PC-9 (cell line): ENCODE measurements at regions not wholly inside any gene's neighbourhood (a gene's known extent, or its start where the extent isn't known, plus 50 kb on each side); places are given as distances from the start of the nearest gene placed in this dataset.

Experiments
- BruUV-seq: library from RNA; stranded (reverse); fragments of 400-500 nt; replicated peaks from 2 replicates; lab custom pipeline; 2021; lab: Mats Ljungman, UMichigan
- CTCF ChIA-PET: fragments of 300-600 bp; sonication (Branson Sonifier 250); formaldehyde crosslinking; loops from one replicate; lab custom pipeline; 2022; ENCODE audit warnings: antibody characterized with exemption; lab: Charles Lee
- POLR2A ChIA-PET: fragments of 300-600 bp; sonication (Branson Sonifier 250); formaldehyde crosslinking; loops from one replicate; lab custom pipeline; 2022; ENCODE audit warnings: antibody characterized with exemption; ENCODE audit not compliant: unreplicated experiment; lab: Charles Lee
- DNase-seq, 2 experiments: peaks; one replicate each; pipeline versions ENCODE4 v3.0.0 to v3.0.0-alpha.2; 2015 to 2022; ENCODE audit warnings: mixed read lengths in 1 of 2
- H2AFZ ChIP-seq: fragments of 200-600 bp; sonication (generic); 2 replicates; pipeline ENCODE4 v1.8.1; 2017; ENCODE audit warnings: antibody characterized with exemption
- H3F3A ChIP-seq: fragments of 200-600 bp; sonication (generic); 2 replicates; pipeline ENCODE4 v1.8.1; 2017; ENCODE audit warnings: antibody characterized with exemption, mild to moderate bottlenecking, low read depth; ENCODE audit not compliant: insufficient read depth
- H3K27ac ChIP-seq: fragments of 200-600 bp; sonication (generic); 2 replicates; pipeline ENCODE4 v1.6.1; 2016; ENCODE audit warnings: mixed run types
- H3K27me3 ChIP-seq: fragments of 200-600 bp; sonication (generic); 2 replicates; pipeline ENCODE4 v1.6.1; 2016; ENCODE audit warnings: low read depth, mixed run types; ENCODE audit not compliant: insufficient read depth
- H3K36me3 ChIP-seq: fragments of 200-600 bp; sonication (generic); 2 replicates; pipeline ENCODE4 v1.6.1; 2016; ENCODE audit warnings: low read depth, mixed run types
- H3K4me1 ChIP-seq: fragments of 200-600 bp; sonication (generic); replicated peaks from 2 replicates; pipeline ENCODE4 v1.6.1; 2016; ENCODE audit warnings: mixed run types; ENCODE audit not compliant: insufficient read depth
- H3K4me2 ChIP-seq: fragments of 200-600 bp; sonication (generic); 2 replicates; pipeline ENCODE4 v1.6.1; 2017; ENCODE audit warnings: mixed run types
- H3K4me3 ChIP-seq: fragments of 200-600 bp; sonication (generic); 2 replicates; pipeline ENCODE4 v1.6.1; 2016; ENCODE audit warnings: mixed run types
- H3K79me2 ChIP-seq: fragments of 200-600 bp; sonication (generic); 2 replicates; pipeline ENCODE4 v1.6.1; 2017; ENCODE audit warnings: low read depth, mixed run types
- H3K9me2 ChIP-seq: fragments of 200-600 bp; sonication (generic); 2 replicates; pipeline ENCODE4 v1.8.1; 2017; ENCODE audit warnings: mild to moderate bottlenecking; ENCODE audit not compliant: insufficient read depth
- H3K9me3 ChIP-seq: fragments of 200-600 bp; sonication (generic); 2 replicates; pipeline ENCODE4 v1.8.1; 2016; ENCODE audit warnings: low read depth; ENCODE audit not compliant: insufficient read depth
- H4K20me1 ChIP-seq: fragments of 200-600 bp; sonication (generic); 2 replicates; pipeline ENCODE4 v1.8.1; 2017; ENCODE audit not compliant: insufficient read depth
- CTCF ChIP-seq: fragments of 200-600 bp; sonication (generic); conservative IDR thresholded peaks from 2 replicates; pipeline ENCODE4 v1.6.1; 2017; ENCODE audit warnings: mixed run types, antibody characterized with exemption, mild to moderate bottlenecking, moderate library complexity
- EZH2 ChIP-seq: fragments of 200-600 bp; sonication (generic); IDR thresholded peaks from 2 replicates; pipeline ENCODE4 v1.8.0; 2017; ENCODE audit warnings: antibody characterized with exemption, low read depth
- intact Hi-C: fragments of 100-400 bp; cut with micrococcal nuclease; formaldehyde crosslinking; loops from one replicate; pipeline ENCODE4 v1.10.0; 2022; ENCODE audit not compliant: unreplicated experiment

GRCh38 chr5:98602534-98603112 is 170.8 kb upstream of the RGMB start:
- Histone ChIP-seq H3K36me3 (no peaks in the 10 kb centered on the region), H3K27me3 (no peaks in the 10 kb centered on the region), H3K27ac (no peak overlapping the region), H3K9me2 (no peaks in the 10 kb centered on the region), H2AFZ (no peak overlapping the region), H3K79me2 (no peaks in the 10 kb centered on the region), H3F3A (no peaks in the 10 kb centered on the region), H3K4me1 (no peaks in the 10 kb centered on the region), H4K20me1 (no peaks in the 10 kb centered on the region), H3K4me3 (no peak overlapping the region), H3K9me3 (0 out of 2 replicates have a peak, but pooled peaks cover 5% of the 10 kb centered on the region), H3K4me2 (no peak overlapping the region)
- no TSS peak for BruUV-seq
- POLR2A ChIA-PET, result no interaction called here
- intact Hi-C loops, result no loop called here
- CTCF ChIA-PET, result no interaction called here
- DNase-seq, result no peak
- no peak for TF ChIP-seq EZH2
- TF ChIP-seq CTCF, result no peak

DNA sequence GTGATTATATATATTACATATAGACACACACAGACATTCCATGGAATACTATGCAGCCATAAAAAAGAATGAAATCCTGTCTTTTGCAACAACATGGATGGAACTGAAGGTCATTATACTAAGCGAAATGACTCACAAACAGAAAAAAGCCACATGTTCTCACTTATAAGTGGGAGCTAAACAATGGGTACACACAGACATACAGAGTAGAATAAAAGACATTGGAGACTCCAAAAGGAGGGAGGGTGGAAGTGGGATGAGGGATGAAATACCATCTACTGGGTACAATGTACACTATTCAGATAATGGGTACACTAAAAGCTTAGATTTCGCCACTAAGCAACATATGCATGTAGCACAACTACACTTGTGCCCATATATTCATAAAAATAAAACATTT is 170.0 kb upstream of the RGMB start:
- Histone ChIP-seq H3K27me3 (no peaks in the 10 kb centered on the region), H3K36me3 (no peaks in the 10 kb centered on the region), H2AFZ (no peak overlapping the region), H3K4me2 (no peak overlapping the region), H3K4me3 (no peak overlapping the region), H3F3A (no peaks in the 10 kb centered on the region), H3K9me2 (no peaks in the 10 kb centered on the region), H4K20me1 (no peaks in the 10 kb centered on the region), H3K79me2 (no peaks in the 10 kb centered on the region), H3K27ac (no peak overlapping the region), H3K4me1 (no peaks in the 10 kb centered on the region), H3K9me3 (0 out of 2 replicates have a peak, but pooled peaks cover 5% of the 10 kb centered on the region)
- ChIA-PET CTCF (no interaction called here), POLR2A (no interaction called here)
- TF ChIP-seq CTCF (no peak), EZH2 (no peak)
- BruUV-seq, result no TSS peak
- intact Hi-C loops, result no loop called here
- no peak for DNase-seq

- H3K27ac ChIP-seq, result no peak overlapping the region
These were observed 169.2 kb upstream of the RGMB start for GRCh38 chr5:98604301-98604700.

More at GRCh38 chr5:98604301-98604700, 169.2 kb upstream of the RGMB start:
- Histone ChIP-seq H3K36me3 (no peaks in the 10 kb centered on the region), H2AFZ (no peak overlapping the region), H3K4me3 (no peak overlapping the region), H3K9me2 (no peaks in the 10 kb centered on the region), H4K20me1 (no peaks in the 10 kb centered on the region), H3K79me2 (no peaks in the 10 kb centered on the region), H3K27me3 (no peaks in the 10 kb centered on the region), H3K4me2 (no peak overlapping the region), H3F3A (no peaks in the 10 kb centered on the region), H3K9me3 (0 out of 2 replicates have a peak, but pooled peaks cover 5% of the 10 kb centered on the region), H3K4me1 (no peaks in the 10 kb centered on the region)
- BruUV-seq, result no TSS peak
- intact Hi-C loops, result no loop called here
- ChIA-PET POLR2A (no interaction called here), CTCF (no interaction called here)
- no peak for DNase-seq
- TF ChIP-seq EZH2 (no peak), CTCF (no peak)
